SU-DHL-6 (cell line): ENCODE measurements at regions not wholly inside any gene's neighbourhood (a gene's known extent, or its start where the extent isn't known, plus 50 kb on each side); places are given as distances from the start of the nearest gene placed in this dataset.

Experiments
- H2AFZ ChIP-seq: fragments of 200-600 bp; sonication (generic); 2 replicates; pipeline ENCODE4 v1.6.1; 2014; ENCODE audit warnings: low read depth, mild to moderate bottlenecking, moderate library complexity, mixed read lengths, antibody characterized with exemption, low read length; ENCODE audit not compliant: severe bottlenecking
- H3F3A ChIP-seq: fragments of 200-600 bp; shearing (Covaris generic); 2 replicates; pipeline ENCODE4 v1.6.0; 2016; ENCODE audit warnings: antibody characterized with exemption, mild to moderate bottlenecking; ENCODE audit not compliant: insufficient read depth
- H3K27ac ChIP-seq: fragments of 200-600 bp; sonication (generic); 2 replicates; pipeline ENCODE4 v1.5.1; 2016; ENCODE audit warnings: low read depth, mild to moderate bottlenecking, low read length, moderate library complexity, mixed read lengths
- H3K27me3 ChIP-seq: fragments of 200-600 bp; sonication (generic), shearing (Covaris generic); 2 replicates; pipeline ENCODE4 v1.6.0; 2014; ENCODE audit warnings: mild to moderate bottlenecking, low read length
- H3K36me3 ChIP-seq: fragments of 200-600 bp; sonication (generic); 2 replicates; pipeline ENCODE4 v1.6.1; 2014; ENCODE audit warnings: mild to moderate bottlenecking, low read length, mixed read lengths
- H3K4me2 ChIP-seq: fragments of 300-600, 200-600 bp; shearing (Covaris generic), sonication (generic); 2 replicates; pipeline ENCODE4 v1.6.0; 2014; ENCODE audit warnings: low read length, low read depth, mild to moderate bottlenecking; ENCODE audit not compliant: poor library complexity, severe bottlenecking
- H3K4me3 ChIP-seq: fragments of 200-600 bp; sonication (generic); 2 replicates; pipeline ENCODE4 v1.5.1; 2014; ENCODE audit warnings: antibody characterized with exemption, low read length, mild to moderate bottlenecking, mixed read lengths; ENCODE audit not compliant: insufficient read depth, poor library complexity, severe bottlenecking
- H3K79me2 ChIP-seq: fragments of 200-600 bp; sonication (generic); 2 replicates; pipeline ENCODE4 v1.6.1; 2014; ENCODE audit warnings: mild to moderate bottlenecking, low read length, moderate library complexity; ENCODE audit not compliant: insufficient read depth
- H3K9ac ChIP-seq: fragments of 200-600 bp; sonication (generic); 2 replicates; pipeline ENCODE4 v1.7.0; 2014; ENCODE audit warnings: mild to moderate bottlenecking, low read length
- H3K9me2 ChIP-seq: fragments of 200-600 bp; sonication (generic); replicated peaks from 2 replicates; pipeline ENCODE4 v1.6.1; 2014; ENCODE audit warnings: low read length; ENCODE audit not compliant: insufficient read depth
- H3K9me3 ChIP-seq: fragments of 200-600 bp; sonication (generic); 2 replicates; pipeline ENCODE4 v1.6.1; 2014; ENCODE audit warnings: low read length, mixed read lengths; ENCODE audit not compliant: insufficient read depth
- H4K20me1 ChIP-seq: fragments of 200-600 bp; sonication (generic); 2 replicates; pipeline ENCODE4 v1.6.1; 2014; ENCODE audit warnings: low read depth, mild to moderate bottlenecking, antibody characterized with exemption, low read length, moderate library complexity, mixed read lengths
- CTCF ChIP-seq: fragments of 200-600 bp; sonication (generic); IDR thresholded peaks from one replicate; pipeline ENCODE4 v1.5.1; 2017; ENCODE audit warnings: antibody characterized with exemption, mild to moderate bottlenecking, low read length, moderate library complexity; ENCODE audit not compliant: insufficient read depth, poor library complexity, severe bottlenecking
- EZH2phosphoT487 ChIP-seq: fragments of 200-600 bp; sonication (generic), shearing (Covaris generic); conservative IDR thresholded peaks from 2 replicates; pipeline ENCODE4 v1.6.1; 2018; ENCODE audit warnings: mild to moderate bottlenecking, antibody characterized with exemption, low read length, moderate library complexity, mixed read lengths

GRCh38 chr9:96084331-96084734 is 208.8 kb downstream of the ERCC6L2 start:
- Histone ChIP-seq H2AFZ (no peak overlapping the region), H3K4me2 (no peak overlapping the region), H3K9ac (no peak overlapping the region), H3K79me2 (no peaks in the 10 kb centered on the region), H3K27me3 (no peaks in the 10 kb centered on the region), H3K9me3 (no peaks in the 10 kb centered on the region), H3K36me3 (no peaks in the 10 kb centered on the region), H4K20me1 (no peaks in the 10 kb centered on the region), H3K27ac (no peak overlapping the region), H3K9me2 (no peaks in the 10 kb centered on the region), H3F3A (no peaks in the 10 kb centered on the region), H3K4me3 (no peak overlapping the region)
- TF ChIP-seq CTCF (no peak), EZH2phosphoT487 (no peak)

- no peaks in the 10 kb centered on the region for H3K27me3 ChIP-seq
- H3F3A ChIP-seq: no peaks in the 10 kb centered on the region
- no peak overlapping the region for H3K4me3 ChIP-seq
- no peaks in the 10 kb centered on the region for H3K36me3 ChIP-seq
- no peak overlapping the region for H2AFZ ChIP-seq
- H3K9me3 ChIP-seq: no peaks in the 10 kb centered on the region
- no peak overlapping the region for H3K27ac ChIP-seq
- H3K9me2 ChIP-seq: no peaks in the 10 kb centered on the region
- no peak for TF ChIP-seq EZH2phosphoT487
- TF ChIP-seq CTCF: no peak
- H3K79me2 ChIP-seq: no peaks in the 10 kb centered on the region
- H3K9ac ChIP-seq: no peak overlapping the region
- H3K4me2 ChIP-seq: no peak overlapping the region
- no peaks in the 10 kb centered on the region for H4K20me1 ChIP-seq
Measured at GRCh38 chr9:96082516-96083232, 207.2 kb downstream of the ERCC6L2 start.

DNA sequence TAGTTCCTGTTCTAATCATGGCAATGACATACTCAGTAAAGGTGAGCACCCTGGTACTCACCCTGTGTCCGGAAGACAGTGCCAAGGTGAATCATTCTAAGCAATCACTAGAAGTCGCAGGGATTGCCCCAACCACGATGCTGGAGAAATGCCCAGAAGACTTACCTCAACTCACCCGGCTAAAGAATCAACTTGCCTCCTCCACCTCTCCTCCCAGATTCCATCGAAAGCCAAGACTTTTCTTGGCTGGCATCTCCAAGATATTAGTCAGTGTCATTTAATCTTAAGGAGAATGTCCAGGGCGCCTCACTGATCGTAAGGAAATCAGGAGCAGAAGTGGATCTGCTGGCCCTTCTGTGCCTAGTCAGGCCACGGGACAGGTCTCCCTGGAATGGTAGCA is 204.9 kb downstream of the ERCC6L2 start:
- no peaks in the 10 kb centered on the region for H3K9me3 ChIP-seq
- H3K9me2 ChIP-seq: no peaks in the 10 kb centered on the region
- TF ChIP-seq EZH2phosphoT487 (no peak), CTCF (no peak)
- H2AFZ ChIP-seq: no peak overlapping the region
- no peaks in the 10 kb centered on the region for H4K20me1 ChIP-seq
- no peaks in the 10 kb centered on the region for H3K27me3 ChIP-seq
- H3K4me3 ChIP-seq: no peak overlapping the region
- no peak overlapping the region for H3K9ac ChIP-seq
- no peak overlapping the region for H3K27ac ChIP-seq
- no peak overlapping the region for H3K4me2 ChIP-seq
- no peaks in the 10 kb centered on the region for H3K36me3 ChIP-seq
- no peaks in the 10 kb centered on the region for H3F3A ChIP-seq
- no peaks in the 10 kb centered on the region for H3K79me2 ChIP-seq
